ENCODE measurements at regions not wholly inside any gene's neighbourhood (a gene's known extent, or its start where the extent isn't known, plus 50 kb on each side); places are given as distances from the start of the nearest gene placed in this dataset.

DNA sequence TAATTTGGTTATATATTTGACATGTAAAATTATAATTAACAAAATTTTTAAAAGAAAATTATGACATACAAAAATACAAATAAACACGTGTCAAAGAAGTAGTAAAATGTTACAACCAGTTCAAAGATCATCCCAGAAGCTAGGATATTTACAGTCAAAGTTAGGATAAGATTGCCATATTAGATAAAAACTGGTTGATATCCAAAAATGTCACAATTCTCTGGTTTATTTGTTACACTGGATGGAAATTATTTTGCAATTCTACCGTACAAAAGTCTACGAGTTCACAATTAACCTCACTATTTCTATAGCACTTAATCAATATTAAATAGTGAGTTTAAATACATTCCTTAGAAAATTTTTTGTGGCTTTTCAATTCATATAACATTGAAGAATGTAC, 673.8 kb downstream of the GBE1 start:
- no peak for TF ChIP-seq POLR2AphosphoS5 (IDR thresholded peaks at IDR 0.05; ENCODE audit: low read depth, low read length)
- TF ChIP-seq, protein P1, sequence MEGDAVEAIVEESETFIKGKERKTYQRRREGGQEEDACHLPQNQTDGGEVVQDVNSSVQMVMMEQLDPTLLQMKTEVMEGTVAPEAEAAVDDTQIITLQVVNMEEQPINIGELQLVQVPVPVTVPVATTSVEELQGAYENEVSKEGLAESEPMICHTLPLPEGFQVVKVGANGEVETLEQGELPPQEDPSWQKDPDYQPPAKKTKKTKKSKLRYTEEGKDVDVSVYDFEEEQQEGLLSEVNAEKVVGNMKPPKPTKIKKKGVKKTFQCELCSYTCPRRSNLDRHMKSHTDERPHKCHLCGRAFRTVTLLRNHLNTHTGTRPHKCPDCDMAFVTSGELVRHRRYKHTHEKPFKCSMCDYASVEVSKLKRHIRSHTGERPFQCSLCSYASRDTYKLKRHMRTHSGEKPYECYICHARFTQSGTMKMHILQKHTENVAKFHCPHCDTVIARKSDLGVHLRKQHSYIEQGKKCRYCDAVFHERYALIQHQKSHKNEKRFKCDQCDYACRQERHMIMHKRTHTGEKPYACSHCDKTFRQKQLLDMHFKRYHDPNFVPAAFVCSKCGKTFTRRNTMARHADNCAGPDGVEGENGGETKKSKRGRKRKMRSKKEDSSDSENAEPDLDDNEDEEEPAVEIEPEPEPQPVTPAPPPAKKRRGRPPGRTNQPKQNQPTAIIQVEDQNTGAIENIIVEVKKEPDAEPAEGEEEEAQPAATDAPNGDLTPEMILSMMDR (IDR thresholded peaks at IDR 0.05): no peak
- TF ChIP-seq, protein P2, sequence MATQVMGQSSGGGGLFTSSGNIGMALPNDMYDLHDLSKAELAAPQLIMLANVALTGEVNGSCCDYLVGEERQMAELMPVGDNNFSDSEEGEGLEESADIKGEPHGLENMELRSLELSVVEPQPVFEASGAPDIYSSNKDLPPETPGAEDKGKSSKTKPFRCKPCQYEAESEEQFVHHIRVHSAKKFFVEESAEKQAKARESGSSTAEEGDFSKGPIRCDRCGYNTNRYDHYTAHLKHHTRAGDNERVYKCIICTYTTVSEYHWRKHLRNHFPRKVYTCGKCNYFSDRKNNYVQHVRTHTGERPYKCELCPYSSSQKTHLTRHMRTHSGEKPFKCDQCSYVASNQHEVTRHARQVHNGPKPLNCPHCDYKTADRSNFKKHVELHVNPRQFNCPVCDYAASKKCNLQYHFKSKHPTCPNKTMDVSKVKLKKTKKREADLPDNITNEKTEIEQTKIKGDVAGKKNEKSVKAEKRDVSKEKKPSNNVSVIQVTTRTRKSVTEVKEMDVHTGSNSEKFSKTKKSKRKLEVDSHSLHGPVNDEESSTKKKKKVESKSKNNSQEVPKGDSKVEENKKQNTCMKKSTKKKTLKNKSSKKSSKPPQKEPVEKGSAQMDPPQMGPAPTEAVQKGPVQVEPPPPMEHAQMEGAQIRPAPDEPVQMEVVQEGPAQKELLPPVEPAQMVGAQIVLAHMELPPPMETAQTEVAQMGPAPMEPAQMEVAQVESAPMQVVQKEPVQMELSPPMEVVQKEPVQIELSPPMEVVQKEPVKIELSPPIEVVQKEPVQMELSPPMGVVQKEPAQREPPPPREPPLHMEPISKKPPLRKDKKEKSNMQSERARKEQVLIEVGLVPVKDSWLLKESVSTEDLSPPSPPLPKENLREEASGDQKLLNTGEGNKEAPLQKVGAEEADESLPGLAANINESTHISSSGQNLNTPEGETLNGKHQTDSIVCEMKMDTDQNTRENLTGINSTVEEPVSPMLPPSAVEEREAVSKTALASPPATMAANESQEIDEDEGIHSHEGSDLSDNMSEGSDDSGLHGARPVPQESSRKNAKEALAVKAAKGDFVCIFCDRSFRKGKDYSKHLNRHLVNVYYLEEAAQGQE (IDR thresholded peaks at IDR 0.05; ENCODE audit: insufficient read depth in 1 of 2, low read depth in 2 of 2, low read length in 1 of 2): no peak

All from Panc1 (cell line).